K562 (cell line): ENCODE measurements at regions not wholly inside any gene's neighbourhood (a gene's known extent, or its start where the extent isn't known, plus 50 kb on each side); places are given as distances from the start of the nearest gene placed in this dataset.

Experiments
- BHLHE40 ChIP-seq: IDR thresholded peaks from 2 replicates; pipeline ENCODE4 v1.6.1; 2011; ENCODE audit warnings: low read length, improper control_type of control experiment
- CTCF ChIP-seq, 3 experiments: IDR thresholded peaks in 2 of 3; conservative IDR thresholded peaks in 1 of 3; 2 replicates each; pipeline ENCODE4 v1.5.1; 2011 to 2012; ENCODE audit warnings: low read length in 3 of 3, mild to moderate bottlenecking in 3 of 3, control low read depth in 2 of 3, improper control_type of control experiment in 1 of 3, inconsistent platforms in 1 of 3, low read depth in 1 of 3, mixed read lengths in 1 of 3, moderate library complexity in 1 of 3; ENCODE audit not compliant: insufficient read depth in 2 of 3
- EP300 ChIP-seq: IDR thresholded peaks from 2 replicates; pipeline ENCODE4 v1.6.1; 2012; ENCODE audit warnings: low read length, improper control_type of control experiment
- FOXK1 ChIP-seq: sonication (generic); formaldehyde crosslinking; IDR thresholded peaks from 2 replicates; pipeline ENCODE4 v1.8.0; 2022; ENCODE audit warnings: missing genetic modification reagents, mild to moderate bottlenecking, borderline replicate concordance
- LARP7 ChIP-seq: fragments of 450-650 bp; IDR thresholded peaks from 2 replicates; pipeline ENCODE4 v1.6.1; 2016
- LEF1 ChIP-seq: fragments of 450-650 bp; IDR thresholded peaks from 2 replicates; pipeline ENCODE4 v1.6.1; 2016; ENCODE audit warnings: mild to moderate bottlenecking
- REST ChIP-seq, 2 experiments: fragments of 450-650 bp; formaldehyde crosslinking in 1 of 2; IDR thresholded peaks; 2 replicates each; pipeline versions ENCODE4 v1.4.0 to v1.6.1; 2014 to 2020; ENCODE audit warnings: mild to moderate bottlenecking in 2 of 2, borderline replicate concordance in 1 of 2, low read depth in 1 of 2
- TBL1XR1 ChIP-seq, 2 experiments: IDR thresholded peaks; 2 replicates each; pipeline ENCODE4 v1.6.1; 2012; ENCODE audit warnings: improper control_type of control experiment in 2 of 2, low read length in 2 of 2, mild to moderate bottlenecking in 1 of 2
- USF2 ChIP-seq: sonication (generic); formaldehyde crosslinking; IDR thresholded peaks from 2 replicates; pipeline ENCODE4 v1.5.0; 2020; ENCODE audit warnings: missing genetic modification reagents
- ZFP36 ChIP-seq: fragments of 150-350 bp; IDR thresholded peaks from 2 replicates; pipeline ENCODE4 v1.6.1; 2018; ENCODE audit warnings: low read length, low read depth; ENCODE audit not compliant: partially characterized antibody

GRCh38 chr12:89083491-89083890, 268.8 kb downstream of the DUSP6 start:
- TF ChIP-seq ZFP36, result no peak
- no peak for TF ChIP-seq CTCF (IDR thresholded peaks at IDR 0.05 in 2 of 3, conservative IDR thresholded peaks at IDR 0.05 in 1 of 3; ENCODE audit: insufficient read depth in 2 of 3, low read depth in 1 of 3, low read length in 3 of 3)
- TF ChIP-seq LARP7, result no peak
- TF ChIP-seq BHLHE40, result no peak
- TF ChIP-seq USF2, result no peak
- TF ChIP-seq REST (IDR thresholded peaks at IDR 0.05; ENCODE audit: borderline replicate concordance), result no peak
- TF ChIP-seq REST (CRISPR knock-in tag; IDR thresholded peaks at IDR 0.05; ENCODE audit: low read depth), result no peak
- no peak for TF ChIP-seq LEF1
- no peak for TF ChIP-seq TBL1XR1 (IDR thresholded peaks at IDR 0.05; ENCODE audit: low read length in 2 of 2)
- TF ChIP-seq EP300, result no peak
- TF ChIP-seq FOXK1 (CRISPR knock-in tag), result no peak
